ENCODE measurements at regions not wholly inside any gene's neighbourhood (a gene's known extent, or its start where the extent isn't known, plus 50 kb on each side); places are given as distances from the start of the nearest gene placed in this dataset.
"Not testable (repeated sequence)": the region's sequence is repeated elsewhere in the genome, so short reads cannot be mapped to it uniquely, and the experiment has no call there.

- no peaks in the 10 kb centered on the region for H3K9me3 ChIP-seq
- no peaks in the 10 kb centered on the region for H3K4me1 ChIP-seq
- H3K27me3 ChIP-seq = no peaks in the 10 kb centered on the region
- no peak for DNase-seq
- H3K4me3 ChIP-seq = no peak overlapping the region
- no peaks in the 10 kb centered on the region for H3K36me3 ChIP-seq
- H3K27ac ChIP-seq = no peak overlapping the region
- TF ChIP-seq CTCF (IDR thresholded peaks at IDR 0.05) (no peak), POLR2A (IDR thresholded peaks at IDR 0.05) (no peak)
These were observed 54.8 kb downstream of the OTUD1 start for GRCh38 chr10:23493711-23494110.

DNA sequence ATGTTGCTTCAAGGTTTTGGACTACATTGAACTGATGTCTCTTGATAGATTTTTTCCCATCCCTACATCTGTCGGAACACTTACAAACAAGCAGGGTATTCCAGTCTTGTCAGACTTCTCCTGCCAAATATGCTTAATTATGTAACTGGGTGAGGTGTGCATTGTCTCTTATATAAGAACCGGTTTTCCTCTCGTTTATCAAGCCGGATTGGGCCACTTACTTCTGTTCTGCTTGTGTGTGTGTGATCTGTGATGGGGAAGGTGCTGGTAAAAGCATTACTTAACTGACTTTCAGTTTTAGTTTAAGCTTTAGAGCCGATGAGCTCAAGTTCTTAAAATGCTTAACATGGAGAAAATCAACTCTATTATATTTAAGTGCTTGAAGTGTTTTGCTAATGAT is 57.9 kb downstream of the OTUD1 start:
- no peak overlapping the region for H3K4me3 ChIP-seq
- H3K4me1 ChIP-seq = no peaks in the 10 kb centered on the region
- DNase-seq = no peak
- no peaks in the 10 kb centered on the region for H3K9me3 ChIP-seq
- H3K27me3 ChIP-seq = no peaks in the 10 kb centered on the region
- TF ChIP-seq POLR2A (IDR thresholded peaks at IDR 0.05) = no peak
- TF ChIP-seq CTCF (IDR thresholded peaks at IDR 0.05) = no peak
- H3K36me3 ChIP-seq = no peaks in the 10 kb centered on the region
- H3K27ac ChIP-seq = no peak overlapping the region

DNA sequence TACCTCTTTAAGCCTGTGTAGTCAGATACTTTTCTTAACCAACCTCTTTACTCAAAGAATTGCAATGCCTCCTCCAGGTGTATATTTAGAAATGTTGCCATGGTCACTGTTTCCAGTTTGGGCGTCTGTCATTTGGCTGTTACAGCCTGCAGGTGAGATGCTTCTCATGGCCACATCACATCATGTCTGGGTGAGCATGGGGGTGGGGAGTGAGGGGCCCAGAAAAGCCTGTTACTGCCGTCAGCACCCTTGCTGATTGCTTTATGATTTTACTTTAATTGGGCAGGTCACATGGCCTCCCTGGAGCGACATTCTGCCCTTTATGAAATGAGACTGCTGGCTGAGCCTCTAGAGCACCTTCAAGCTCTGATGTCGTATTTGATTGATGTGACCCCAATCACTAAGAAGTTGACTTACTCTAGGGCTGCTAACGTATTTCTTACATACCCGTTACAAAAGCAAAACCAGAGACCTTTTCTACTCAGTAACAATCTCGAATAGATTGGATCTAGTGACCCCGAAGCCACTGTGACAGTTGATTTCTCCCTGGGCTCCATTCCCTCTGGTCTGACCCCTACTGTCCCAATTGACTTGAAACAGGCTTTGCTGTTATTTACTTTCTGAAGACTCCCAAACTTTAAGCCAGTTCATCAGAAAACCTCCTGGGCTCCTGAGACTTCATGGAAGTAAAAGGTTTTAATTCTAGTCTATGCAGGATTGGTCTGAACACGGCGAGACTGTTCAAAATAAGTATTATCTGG is 60.7 kb downstream of the OTUD1 start:
- Histone ChIP-seq H3K36me3 (no peaks in the 10 kb centered on the region), H3K4me1 (no peaks in the 10 kb centered on the region), H3K27me3 (no peaks in the 10 kb centered on the region), H3K9me3 (no peaks in the 10 kb centered on the region), H3K27ac (no peak overlapping the region), H3K4me3 (no peak overlapping the region)
- no peak for DNase-seq
- no peak for TF ChIP-seq POLR2A (IDR thresholded peaks at IDR 0.05)
- no peak for TF ChIP-seq CTCF (IDR thresholded peaks at IDR 0.05)

GRCh38 chr10:23505797-23506465 is 67.1 kb downstream of the OTUD1 start:
- Histone ChIP-seq H3K4me1 (no peaks in the 10 kb centered on the region), H3K27me3 (no peaks in the 10 kb centered on the region), H3K36me3 (no peaks in the 10 kb centered on the region), H3K4me3 (no peak overlapping the region), H3K27ac (no peak overlapping the region), H3K9me3 (no peaks in the 10 kb centered on the region)
- no peak for TF ChIP-seq POLR2A (IDR thresholded peaks at IDR 0.05)
- DNase-seq = no peak

DNA sequence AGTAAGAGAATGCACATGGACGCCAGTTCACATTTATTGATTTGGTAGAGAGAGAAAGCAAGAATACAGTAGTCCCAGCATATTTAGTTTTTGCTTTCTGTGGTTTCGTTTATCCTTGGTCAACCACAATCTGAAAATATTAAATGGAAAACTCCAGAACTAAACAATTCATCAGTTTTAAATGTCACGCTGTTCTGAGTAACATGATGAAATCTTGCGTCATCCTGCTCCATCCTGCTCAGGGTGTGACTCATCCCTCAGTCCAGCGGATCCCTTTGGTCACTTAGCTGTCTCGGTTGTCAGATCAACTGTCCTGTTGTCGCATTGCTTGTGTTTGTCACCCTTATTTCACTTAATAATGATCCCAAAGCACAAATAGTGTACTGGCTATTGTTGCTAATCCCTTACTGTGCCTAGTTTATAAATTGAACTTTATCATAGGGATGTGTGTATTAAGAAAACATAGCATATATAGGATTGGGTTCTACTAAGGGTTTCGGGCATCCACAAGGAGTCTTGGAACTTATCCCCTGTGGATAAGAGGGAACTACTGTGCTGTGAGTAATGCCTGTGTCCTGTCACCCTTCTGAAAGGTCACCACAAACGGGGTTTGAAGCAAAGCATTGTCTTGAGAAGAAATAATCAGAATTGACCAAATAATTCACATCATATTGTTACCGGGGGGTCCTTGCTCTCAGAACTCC is 73.6 kb downstream of the OTUD1 start:
- Histone ChIP-seq H3K9me3 (no peaks in the 10 kb centered on the region), H3K4me3 (no peak overlapping the region), H3K27ac (no peak overlapping the region), H3K36me3 (no peaks in the 10 kb centered on the region), H3K4me1 (no peaks in the 10 kb centered on the region), H3K27me3 (no peaks in the 10 kb centered on the region)
- no peak for DNase-seq
- TF ChIP-seq POLR2A (IDR thresholded peaks at IDR 0.05) = no peak

GRCh38 chr10:23513621-23514020 is 74.7 kb downstream of the OTUD1 start:
- H3K27me3 ChIP-seq, DNase-seq, H3K9me3 ChIP-seq, H3K4me3 ChIP-seq, H3K27ac ChIP-seq, H3K36me3 ChIP-seq, H3K4me1 ChIP-seq: not testable (repeated sequence)

DNA sequence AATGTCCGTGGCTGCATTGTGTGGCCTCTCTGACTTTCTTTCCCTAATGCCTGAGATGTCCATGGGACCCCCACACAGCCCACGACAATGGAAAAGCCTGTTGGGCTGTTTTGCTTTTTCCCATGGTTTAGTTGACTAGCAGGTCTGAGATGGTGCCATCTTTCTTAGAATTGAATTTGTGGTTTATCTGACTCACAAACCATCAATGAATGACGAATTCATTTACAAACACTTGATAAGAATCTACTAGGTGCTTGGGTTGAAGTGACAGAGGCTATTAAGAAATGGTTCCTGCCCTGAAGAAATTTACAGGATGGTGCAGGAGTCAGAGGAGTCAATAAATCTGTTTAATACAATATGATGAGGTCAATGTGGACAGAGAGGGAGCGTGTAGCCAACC is 75.4 kb downstream of the OTUD1 start:
- Histone ChIP-seq H3K4me3 (no peak overlapping the region), H3K4me1 (no peaks in the 10 kb centered on the region), H3K36me3 (no peaks in the 10 kb centered on the region), H3K27ac (no peak overlapping the region), H3K9me3 (no peaks in the 10 kb centered on the region), H3K27me3 (no peaks in the 10 kb centered on the region)
- TF ChIP-seq POLR2A (IDR thresholded peaks at IDR 0.05) (no peak), CTCF (IDR thresholded peaks at IDR 0.05) (no peak)
- no peak for DNase-seq

Measured in Peyer's patch (tissue), 4 donors.